GM19239 (cell line): ENCODE measurements at regions not wholly inside any gene's neighbourhood (a gene's known extent, or its start where the extent isn't known, plus 50 kb on each side); places are given as distances from the start of the nearest gene placed in this dataset.
"Not testable (repeated sequence)": the region's sequence is repeated elsewhere in the genome, so short reads cannot be mapped to it uniquely, and the experiment has no call there.

Experiments used
- DNase-seq: peaks from one replicate; pipeline ENCODE4 v3.0.0; 2011; ENCODE audit warnings: low spot score; ENCODE audit not compliant: insufficient read length
- FAIRE-seq: peaks from 2 replicates; lab custom pipeline; 2011; peaks lifted over from hg19 to GRCh38; lab: Jason Lieb, UNC

DNA sequence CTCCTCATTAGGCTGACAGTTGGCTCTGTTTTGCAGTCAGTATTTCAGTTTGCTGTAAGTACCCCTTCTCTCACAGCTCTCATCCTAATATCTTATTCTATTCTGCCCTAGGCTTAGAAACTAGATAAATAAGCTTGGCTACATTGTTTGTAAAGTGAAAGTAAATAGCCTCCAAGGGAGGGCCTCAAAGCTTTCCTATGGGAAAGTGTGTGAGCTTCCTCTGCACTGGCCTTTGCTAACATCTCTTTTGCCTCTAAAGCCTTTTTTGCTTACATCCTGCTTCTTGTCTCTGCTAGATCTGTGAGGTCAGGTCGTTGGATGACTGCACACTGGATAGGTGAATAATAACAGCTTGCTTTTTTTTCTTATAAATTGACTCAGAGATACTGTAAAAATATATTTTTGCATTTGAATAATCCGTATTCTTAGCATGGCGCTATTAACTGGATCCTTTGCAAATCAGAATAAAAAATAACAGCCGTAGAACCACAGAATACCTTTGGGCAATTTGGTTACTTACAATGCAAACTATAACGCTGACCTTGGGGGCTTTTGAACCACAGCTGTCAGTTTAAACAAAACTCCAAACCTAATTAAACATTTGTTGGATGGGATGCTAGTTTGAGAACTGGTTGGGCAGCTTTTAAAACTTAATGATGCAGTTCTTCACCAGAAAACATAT lies 55.1 kb downstream of the TTC6 start:
- FAIRE-seq, result no peak
- no peak for DNase-seq

DNA sequence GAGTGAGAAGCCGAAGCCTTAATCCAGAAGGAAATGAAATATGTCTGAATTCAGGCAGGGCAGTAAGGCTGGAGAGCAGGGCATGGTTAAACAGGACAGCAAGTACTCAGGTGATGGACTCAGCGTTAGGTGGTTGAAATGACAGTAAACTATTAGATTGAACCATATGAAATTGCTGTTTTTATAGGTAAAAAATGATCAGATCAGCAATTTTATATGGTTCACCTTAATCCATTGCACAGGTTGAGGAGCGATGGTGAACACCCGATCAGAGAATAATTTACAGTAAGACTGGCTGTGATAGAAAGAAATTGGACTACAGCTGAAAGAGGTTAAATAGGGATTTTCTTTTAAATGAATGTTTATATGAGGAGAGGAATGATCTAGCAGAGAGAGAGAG lies 56.6 kb downstream of the TTC6 start:
- FAIRE-seq, result no peak
- DNase-seq, result no peak

DNA sequence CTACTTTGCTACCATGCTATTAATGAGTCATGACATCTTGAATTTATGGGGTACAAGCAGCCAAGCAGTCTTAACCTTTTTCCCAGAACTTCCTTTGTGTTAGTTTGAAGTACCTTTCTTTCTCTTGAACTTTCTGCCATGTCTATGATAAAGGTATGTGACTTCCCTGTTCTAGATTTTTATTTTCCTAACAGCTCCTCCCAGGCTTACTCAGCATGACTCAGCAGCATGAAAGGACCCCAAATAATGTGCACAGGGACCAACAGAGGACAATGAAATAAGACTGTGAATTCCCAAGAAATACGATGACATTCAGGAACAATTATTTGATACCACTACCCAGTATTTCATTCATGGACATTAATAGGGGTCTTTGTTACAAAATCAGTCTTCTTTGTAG lies 60.0 kb downstream of the TTC6 start:
- FAIRE-seq (no peak), DNase-seq (no peak)

DNA sequence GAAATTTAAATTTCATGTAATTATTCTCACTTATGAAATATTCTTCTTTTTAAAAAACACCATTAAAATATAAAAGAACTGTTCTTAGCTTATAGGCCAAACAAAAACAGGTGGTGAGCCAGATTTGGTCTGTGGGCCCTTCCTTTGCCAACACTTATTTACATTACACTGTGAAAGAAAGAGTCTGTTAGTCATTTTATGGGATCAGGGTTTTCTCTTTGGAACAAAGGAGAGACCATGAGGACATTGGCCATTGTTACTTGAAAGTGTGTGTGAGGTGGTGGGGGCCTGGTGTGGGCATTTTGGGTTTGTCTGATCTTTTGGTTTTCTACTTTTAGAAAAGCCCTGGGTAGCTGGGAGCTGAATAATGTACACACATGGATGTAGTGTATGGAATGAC lies 62.7 kb downstream of the TTC6 start:
- DNase-seq, result no peak
- FAIRE-seq, result no peak

DNA sequence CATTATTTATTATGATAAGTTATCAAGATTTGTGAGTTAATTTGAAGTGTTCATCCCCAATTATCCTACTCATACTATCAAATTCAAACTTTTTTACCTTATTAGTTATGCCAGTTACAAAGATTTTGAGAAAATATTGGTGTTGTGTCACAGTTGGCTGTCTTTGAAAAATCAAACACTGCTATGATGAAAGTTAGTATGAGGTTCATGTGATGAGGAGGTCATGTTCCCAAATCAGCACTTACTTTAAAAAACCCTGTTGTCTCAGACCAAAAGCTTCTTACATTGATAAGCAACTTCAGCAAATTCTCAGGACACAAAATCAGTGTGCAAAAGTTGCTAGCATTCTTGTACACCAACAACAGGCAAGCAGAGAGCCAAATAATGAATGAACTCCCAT lies 68.1 kb downstream of the TTC6 start:
- DNase-seq (no peak), FAIRE-seq (no peak)

DNA sequence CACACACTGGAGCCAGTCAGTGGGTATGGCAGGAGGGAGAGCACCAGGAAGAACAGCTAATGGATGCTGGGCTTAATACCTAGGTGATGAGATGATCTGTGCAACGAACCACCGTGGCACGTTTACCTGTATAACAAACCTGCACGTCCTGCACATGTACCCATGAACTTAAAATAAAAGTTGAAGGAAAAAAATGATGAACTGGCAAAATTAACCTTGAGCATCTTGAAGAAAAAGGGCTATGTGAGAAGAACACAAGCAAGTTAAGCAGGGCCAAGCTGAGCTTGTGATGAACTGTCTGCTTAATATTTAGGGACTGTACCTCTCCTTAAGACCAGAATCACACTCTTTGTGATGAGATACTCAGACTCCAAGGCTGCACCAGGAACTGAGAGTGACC lies 70.0 kb downstream of the TTC6 start:
- no peak for FAIRE-seq
- DNase-seq, result no peak

DNA sequence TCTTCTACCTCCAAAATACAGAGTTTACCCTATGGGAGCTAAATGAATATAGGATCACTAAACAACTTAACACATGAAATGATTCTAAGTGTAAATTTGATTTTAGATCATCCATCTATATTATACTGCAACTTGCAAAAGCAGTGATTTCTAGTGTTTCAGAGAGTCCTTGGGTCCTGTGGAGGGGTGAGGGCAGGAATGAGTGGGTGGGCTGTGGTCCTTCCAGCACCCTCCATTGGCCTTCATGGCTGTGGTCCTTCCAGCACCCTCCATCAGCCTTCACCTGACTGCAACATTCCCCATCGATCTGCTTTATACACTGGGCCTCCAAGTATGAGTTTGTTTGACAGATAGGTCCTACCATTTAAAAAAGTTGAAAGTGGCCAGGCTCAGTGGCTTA lies 70.5 kb downstream of the TTC6 start:
- DNase-seq, result no peak
- no peak for FAIRE-seq

DNA sequence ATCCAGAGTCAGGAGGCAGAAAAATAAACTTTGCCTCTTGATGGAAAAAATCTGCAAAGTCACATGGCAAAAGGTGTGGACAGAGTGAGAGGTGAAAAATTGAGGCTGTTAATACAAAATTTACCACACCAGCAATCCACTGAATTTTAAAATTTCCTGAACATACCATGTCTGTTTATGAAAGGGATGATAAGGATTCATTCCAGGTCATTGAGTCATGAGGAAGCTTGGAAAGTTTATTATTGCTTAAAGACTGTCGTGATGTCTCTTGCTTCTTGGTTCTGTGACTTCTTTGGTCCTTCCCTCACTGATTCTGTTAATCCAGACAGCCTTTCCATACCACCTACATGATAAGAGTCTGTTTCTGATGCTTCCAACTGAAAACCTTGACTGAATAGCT lies 73.2 kb downstream of the TTC6 start:
- FAIRE-seq (no peak), DNase-seq (no peak)

DNA sequence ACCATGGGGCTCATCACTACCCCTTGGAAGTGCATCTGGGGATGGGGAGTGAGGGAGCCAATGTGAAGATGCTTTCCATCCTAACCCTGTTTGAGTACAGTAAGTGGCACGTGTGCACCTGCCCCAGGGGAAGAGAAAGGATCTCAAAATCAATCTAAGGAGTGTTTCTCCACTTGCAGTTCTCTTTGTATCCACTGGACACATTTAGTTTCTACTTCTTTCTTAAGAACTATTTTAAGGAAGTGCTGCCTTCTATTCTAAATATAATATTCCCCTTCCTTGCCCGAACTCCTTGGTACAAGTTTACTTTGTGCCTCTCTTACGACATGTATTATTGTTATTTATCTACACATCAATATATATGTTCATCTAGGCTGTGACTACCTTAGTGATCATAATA lies 73.8 kb downstream of the TTC6 start:
- FAIRE-seq (no peak), DNase-seq (no peak)

DNA sequence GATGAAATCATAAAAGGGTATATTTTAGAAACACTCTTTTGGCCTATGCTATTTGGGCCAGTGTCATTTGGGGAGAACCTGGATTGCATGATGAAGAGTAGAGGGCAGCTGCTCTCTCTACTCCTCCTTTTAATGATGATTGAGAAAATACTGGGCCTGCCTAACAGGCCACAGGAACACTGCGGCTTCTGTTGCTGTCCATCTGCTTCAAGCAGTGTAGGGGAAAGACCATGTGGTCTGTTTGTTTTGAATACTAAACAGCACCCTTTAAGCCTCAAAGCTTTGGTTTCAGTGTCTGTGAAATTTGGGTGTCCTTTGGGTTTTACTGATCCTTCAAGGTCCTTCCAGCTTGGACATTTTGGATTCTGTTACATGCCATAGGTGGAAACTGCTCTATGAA lies 78.0 kb downstream of the TTC6 start:
- FAIRE-seq, result no peak
- no peak for DNase-seq

DNA sequence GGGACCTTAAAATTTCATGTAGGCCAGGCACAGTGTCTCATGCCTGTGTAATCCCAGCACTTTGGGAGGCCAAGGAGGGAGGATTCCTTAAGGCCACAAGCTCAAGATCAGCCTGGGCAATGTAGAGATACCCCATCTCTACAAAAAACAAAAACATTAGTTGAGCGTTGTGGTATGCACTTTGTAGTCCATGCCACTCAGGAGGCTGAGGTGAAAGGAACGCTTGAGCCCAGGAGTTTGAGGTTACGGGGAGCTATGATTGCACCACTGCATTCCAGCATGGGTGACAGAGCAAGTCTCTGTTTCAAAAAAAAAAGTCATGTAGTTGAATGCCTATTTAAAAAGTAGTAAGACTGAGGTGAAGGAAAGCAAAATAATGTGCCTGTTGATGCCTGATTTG lies 83.5 kb downstream of the TTC6 start:
- no peak for DNase-seq

DNA sequence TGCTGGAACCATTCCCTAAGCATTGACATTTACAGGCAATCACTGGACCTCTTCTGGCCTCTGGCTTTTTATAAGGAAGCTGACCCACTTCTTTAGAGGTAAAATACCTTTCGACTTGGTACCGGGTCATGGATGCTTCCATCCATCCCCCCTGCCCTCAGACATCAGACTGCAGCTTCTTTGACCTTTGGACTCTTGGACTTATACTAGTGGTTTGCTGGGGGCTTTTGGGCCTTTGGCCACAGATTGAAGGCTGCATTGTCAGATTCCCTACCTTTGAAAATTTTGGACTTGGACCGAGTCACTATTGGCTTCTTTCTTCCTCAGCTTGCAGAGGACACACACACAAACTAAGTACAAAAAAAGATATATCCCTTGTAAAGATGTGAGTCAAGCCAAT lies 86.1 kb downstream of the TTC6 start:
- FAIRE-seq (no peak), DNase-seq (no peak)

More for the DNA sequence above, 83.5 kb downstream of the TTC6 start:
- FAIRE-seq, result no peak

DNA sequence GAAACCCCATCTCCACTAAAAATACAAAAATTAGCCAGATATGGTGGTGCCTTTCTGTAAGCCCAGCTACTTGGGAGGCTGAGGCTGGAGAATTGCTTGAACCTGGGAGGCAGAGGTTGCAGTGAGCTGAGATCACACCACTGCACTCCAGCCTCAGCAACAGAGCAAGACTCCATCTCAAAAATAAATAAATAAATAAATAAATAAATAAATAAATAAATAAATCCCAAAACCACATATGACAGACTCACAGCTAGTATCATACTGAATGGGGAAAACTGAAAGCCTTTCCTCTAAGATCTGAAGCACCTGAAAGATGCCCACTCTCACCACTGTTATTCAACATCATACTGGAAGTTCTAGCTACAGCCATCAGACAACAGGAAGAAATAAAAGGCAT lies 97.3 kb downstream of the TTC6 start:
- not testable (repeated sequence) for DNase-seq, FAIRE-seq

DNA sequence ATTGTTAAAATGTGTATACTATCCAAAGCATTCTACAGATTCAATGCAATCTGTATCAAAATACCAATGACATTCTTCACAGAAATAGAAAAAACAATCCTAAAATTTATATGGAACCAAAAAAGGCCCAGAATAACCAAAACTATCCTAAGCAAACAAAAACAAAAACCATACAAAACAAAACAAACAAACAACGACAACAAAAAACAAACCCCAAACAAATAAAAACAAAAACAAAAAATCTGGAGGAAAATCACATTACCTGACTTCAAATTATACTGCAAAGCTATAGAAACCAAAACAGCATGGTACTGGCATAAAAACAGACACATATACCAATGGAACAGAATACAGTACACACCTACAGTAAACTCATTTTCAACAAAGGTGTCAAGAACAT lies 98.0 kb downstream of the TTC6 start:
- not testable (repeated sequence) for FAIRE-seq, DNase-seq

DNA sequence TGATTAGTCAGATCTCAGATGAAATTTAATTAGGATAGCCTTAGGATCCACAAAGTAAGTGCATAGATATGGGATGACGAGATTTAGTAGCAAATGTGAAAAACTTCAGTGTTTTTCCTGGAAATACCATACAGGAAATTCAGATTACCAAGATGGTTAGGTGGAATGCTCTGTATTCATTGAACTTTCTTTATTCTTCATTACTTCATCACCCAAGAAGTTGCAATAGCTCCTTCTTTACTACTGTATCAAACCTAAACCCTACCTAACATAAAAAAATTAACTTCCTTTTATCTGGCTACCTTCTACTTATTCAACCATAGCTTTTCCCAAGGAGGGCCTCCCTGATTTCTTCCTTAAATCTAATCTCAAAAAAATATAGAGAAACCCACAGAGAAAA lies 100.4 kb downstream of the TTC6 start:
- FAIRE-seq, result no peak
- no peak for DNase-seq

DNA sequence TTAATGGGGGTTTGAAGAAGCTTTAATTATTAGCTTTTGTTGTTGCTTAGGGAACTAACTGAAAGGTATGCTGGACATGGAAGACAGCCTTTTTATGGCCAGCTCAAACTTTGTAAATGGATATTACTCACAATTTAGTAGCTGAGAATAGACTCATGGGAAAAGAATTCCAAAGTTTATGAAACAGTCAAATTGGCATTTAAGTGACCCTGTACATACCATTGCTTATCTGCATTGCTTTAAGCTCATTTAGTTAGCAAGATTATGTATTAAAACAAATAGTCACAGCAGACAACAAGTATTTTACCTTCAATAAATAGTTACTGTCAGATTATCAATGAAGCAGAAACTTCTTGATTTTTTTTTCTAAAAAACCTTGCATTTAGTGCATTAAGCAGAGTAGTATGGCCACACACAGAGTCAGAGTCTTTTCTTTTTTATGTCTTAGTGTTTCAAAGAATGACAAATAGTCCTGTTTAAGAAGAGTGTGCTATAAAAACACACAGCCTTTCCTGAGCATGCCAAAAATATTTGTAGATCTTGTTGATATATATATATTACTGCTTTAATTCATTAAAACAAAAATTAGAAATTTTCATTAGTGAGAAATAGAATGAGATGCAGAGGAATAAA lies 102.2 kb downstream of the TTC6 start:
- DNase-seq (no peak), FAIRE-seq (no peak)

DNA sequence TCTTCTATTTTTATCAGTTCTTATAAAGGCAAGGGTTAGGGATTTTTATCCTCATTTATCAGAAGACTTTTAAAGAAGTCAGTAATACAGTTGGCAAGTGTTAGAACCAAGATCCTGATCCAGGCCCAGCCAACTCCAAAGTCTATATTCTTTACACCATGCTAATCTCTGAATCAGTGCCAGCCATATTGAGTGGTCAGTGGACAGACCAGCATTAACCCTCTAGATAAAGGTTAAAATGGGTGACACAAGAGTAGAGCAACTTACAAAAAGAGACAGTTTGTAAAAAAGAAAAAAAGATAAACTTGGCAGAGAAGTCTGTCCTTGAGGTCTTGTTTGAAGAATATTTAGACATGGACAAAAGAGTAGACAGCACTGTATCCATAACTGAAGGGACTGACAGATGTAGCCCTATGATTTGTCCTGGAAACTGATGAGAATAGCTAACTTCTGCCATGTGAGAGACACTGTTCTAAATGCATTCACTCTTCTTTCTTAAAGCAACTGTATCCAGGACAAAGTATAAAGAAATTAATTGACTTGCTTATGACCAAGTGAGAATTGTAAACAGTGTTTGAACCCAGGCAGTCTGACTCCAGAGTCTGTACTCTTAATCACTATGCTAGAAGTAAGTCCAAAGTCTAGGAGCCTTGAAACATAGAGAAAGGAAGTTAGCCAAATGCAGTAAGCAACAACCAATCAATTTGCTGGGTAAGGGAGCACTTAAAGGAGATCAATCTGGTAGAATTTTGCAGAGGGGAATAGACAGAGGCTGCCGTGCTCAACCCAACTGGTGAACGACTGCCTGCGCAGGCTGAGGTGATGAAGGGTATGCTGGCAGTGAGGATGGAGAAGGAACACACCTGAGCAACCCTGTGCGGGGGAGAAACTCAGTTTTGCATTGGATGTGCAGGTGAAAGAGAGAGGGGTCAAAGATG lies 103.7 kb downstream of the TTC6 start:
- no peak for FAIRE-seq
- no peak for DNase-seq

DNA sequence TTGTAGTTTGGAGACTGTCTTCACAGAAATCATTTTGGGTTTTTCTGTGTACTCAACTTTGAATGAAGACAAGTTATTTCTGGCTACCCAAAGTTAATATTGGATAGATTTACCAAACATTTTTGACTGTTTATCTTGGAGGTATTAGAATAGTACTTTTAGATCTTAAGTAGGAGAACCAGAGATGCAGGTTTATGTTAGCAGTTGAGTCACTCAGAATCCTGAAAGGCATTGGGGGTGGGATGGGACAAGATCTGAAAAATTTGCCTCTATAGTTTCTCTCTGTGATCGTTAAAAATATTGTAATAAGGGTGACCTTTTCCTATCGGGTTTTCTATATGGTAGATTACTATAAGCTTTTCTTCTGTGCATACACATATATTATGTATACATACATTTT lies 112.3 kb downstream of the TTC6 start:
- FAIRE-seq (no peak), DNase-seq (no peak)

DNA sequence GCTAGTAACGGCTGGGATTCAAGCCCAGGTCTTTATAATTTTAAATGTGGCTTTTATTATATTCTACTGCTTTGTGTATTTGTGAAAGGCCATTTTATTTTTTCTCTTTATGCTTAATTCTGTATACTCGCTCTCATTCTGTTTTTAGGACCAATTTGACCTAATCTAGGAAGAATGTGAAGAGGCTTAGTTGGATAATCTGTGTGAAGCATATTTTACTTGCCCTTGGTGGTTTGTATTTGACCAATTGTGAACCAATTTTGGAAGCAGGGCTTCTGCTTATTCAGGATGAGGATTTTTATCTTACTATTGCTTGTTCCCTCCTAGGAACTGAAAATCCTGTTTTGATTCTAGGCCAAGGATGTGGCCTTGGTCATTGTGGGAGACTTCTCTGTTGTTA lies 113.1 kb downstream of the TTC6 start:
- FAIRE-seq, result no peak
- DNase-seq, result no peak

DNA sequence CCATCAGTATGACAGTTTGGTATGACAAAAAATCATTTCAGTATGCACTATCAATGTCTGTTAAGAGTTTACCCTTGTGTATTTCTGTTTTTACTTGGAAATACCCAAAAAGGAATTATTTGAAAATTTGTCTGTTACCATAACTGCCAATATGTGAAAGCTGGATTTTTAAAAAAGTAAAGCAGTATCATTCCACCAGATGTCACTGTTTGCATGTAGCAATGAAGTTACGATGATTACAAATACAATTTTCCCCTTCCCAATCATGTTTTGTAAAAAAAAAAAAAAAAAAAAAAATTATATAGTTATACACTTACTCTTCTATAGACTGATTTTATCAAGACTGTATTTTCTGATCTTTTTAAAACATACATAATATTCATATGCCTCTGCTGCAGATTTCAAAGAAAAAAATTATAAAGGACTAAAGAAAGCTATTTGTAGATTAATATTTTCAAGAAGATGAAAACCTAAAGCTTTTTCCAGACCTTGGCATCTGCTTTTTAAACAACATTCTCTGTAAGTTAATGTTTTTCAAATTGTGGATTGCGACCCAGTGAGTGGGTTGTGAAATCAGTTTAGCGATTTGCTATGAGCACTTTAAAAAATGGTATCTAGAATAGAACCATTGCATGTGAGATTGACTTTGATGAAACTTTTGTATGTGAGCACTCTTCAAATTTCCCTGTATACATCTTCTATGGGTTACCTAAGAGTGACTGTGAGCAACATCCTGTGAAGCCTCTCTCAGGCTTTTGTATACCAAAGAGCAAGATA lies 114.2 kb downstream of the TTC6 start:
- DNase-seq (no peak), FAIRE-seq (no peak)
